ENCODE measurements at regions not wholly inside any gene's neighbourhood (a gene's known extent, or its start where the extent isn't known, plus 50 kb on each side); places are given as distances from the start of the nearest gene placed in this dataset.

GRCh38 chr2:13711154-13711553 is 921.4 kb upstream of the LRATD1 start (continued):
- TF ChIP-seq CHD7 (IDR thresholded peaks at IDR 0.05; ENCODE audit: insufficient replicate concordance, low read length): no peak
- no peak for TF ChIP-seq CEBPB (IDR thresholded peaks at IDR 0.05; ENCODE audit: low read depth, low read length)
- no peak for TF ChIP-seq BRCA1 (IDR thresholded peaks at IDR 0.05; ENCODE audit: low read depth, low read length)
- no peak for TF ChIP-seq HDAC2 (IDR thresholded peaks at IDR 0.05; ENCODE audit: borderline replicate concordance in 1 of 2, low read depth in 2 of 2, low read length in 2 of 2)
- no peak for TF ChIP-seq GTF2F1 (IDR thresholded peaks at IDR 0.05; ENCODE audit: borderline replicate concordance, low read depth, low read length)
- TF ChIP-seq TCF12 (IDR thresholded peaks at IDR 0.05; ENCODE audit: low read depth, low read length): no peak
- TF ChIP-seq GABPA (IDR thresholded peaks at IDR 0.05; ENCODE audit: borderline replicate concordance, insufficient read depth, low read length): no peak
- no peak for TF ChIP-seq ASH2L (IDR thresholded peaks at IDR 0.05; ENCODE audit: low read length)
- no peak for TF ChIP-seq ATF3 (IDR thresholded peaks at IDR 0.05; ENCODE audit: insufficient read depth, low read depth, low read length)
- TF ChIP-seq BACH1 (IDR thresholded peaks at IDR 0.05; ENCODE audit: low read length): no peak

All from H1 (cell line).